ENCODE measurements at regions not wholly inside any gene's neighbourhood (a gene's known extent, or its start where the extent isn't known, plus 50 kb on each side); places are given as distances from the start of the nearest gene placed in this dataset.

GRCh38 chr5:158286827-158287226, 427.9 kb upstream of the CLINT1 start:
- no peak for DNase-seq

- DNase-seq: no peak
Measured at GRCh38 chr5:158285698-158286097, 426.8 kb upstream of the CLINT1 start.

GRCh38 chr5:158284242-158284641, 425.3 kb upstream of the CLINT1 start:
- DNase-seq: no peak

GRCh38 chr5:158283397-158283796, 424.5 kb upstream of the CLINT1 start:
- DNase-seq: no peak

- DNase-seq: no peak
Measured at GRCh38 chr5:158278216-158278925, 419.4 kb upstream of the CLINT1 start.

- no peak for DNase-seq
Measured at GRCh38 chr5:158277276-158277675, 418.3 kb upstream of the CLINT1 start.

- no peak for DNase-seq
Measured at GRCh38 chr5:158276692-158277091, 417.7 kb upstream of the CLINT1 start.

- no peak for DNase-seq
Measured at GRCh38 chr5:158275511-158275910, 416.6 kb upstream of the CLINT1 start.

GRCh38 chr5:158273035-158273434, 414.1 kb upstream of the CLINT1 start:
- no peak for DNase-seq

- no peak for DNase-seq
Measured at GRCh38 chr5:158272409-158272808, 413.5 kb upstream of the CLINT1 start.

- DNase-seq: no peak
Measured at GRCh38 chr5:158270996-158271554, 412.1 kb upstream of the CLINT1 start.

GRCh38 chr5:158268286-158268685, 409.3 kb upstream of the CLINT1 start:
- no peak for DNase-seq

- DNase-seq: no peak
Measured at GRCh38 chr5:158267228-158267627, 408.3 kb upstream of the CLINT1 start.

- no peak for DNase-seq
Measured at GRCh38 chr5:158265931-158266700, 407.2 kb upstream of the CLINT1 start.

- DNase-seq: no peak
Measured at GRCh38 chr5:158265346-158265745, 406.4 kb upstream of the CLINT1 start.

- no peak for DNase-seq
Measured at GRCh38 chr5:158264264-158264663, 405.3 kb upstream of the CLINT1 start.

- no peak for DNase-seq
Measured at GRCh38 chr5:158261674-158262367, 402.9 kb upstream of the CLINT1 start.

- no peak for DNase-seq
Measured at GRCh38 chr5:158256096-158256495, 397.2 kb upstream of the CLINT1 start.

- DNase-seq: no peak
Measured at GRCh38 chr5:158255609-158256008, 396.7 kb upstream of the CLINT1 start.

GRCh38 chr5:158246661-158247060, 387.7 kb upstream of the CLINT1 start:
- no peak for DNase-seq

GRCh38 chr5:158245513-158245912, 386.6 kb upstream of the CLINT1 start:
- no peak for DNase-seq

GRCh38 chr5:158244882-158245281, 385.9 kb upstream of the CLINT1 start:
- DNase-seq: no peak

GRCh38 chr5:158236511-158237335, 377.8 kb upstream of the CLINT1 start:
- DNase-seq: no peak
